GM12874 (cell line): ENCODE measurements at regions not wholly inside any gene's neighbourhood (a gene's known extent, or its start where the extent isn't known, plus 50 kb on each side); places are given as distances from the start of the nearest gene placed in this dataset.

Experiments
- TF ChIP-seq, protein P1 (sequence below): IDR thresholded peaks from 2 replicates; pipeline ENCODE4 v1.5.1; 2011; ENCODE audit warnings: low read depth, mild to moderate bottlenecking, control low read depth, low read length, moderate library complexity; ENCODE audit not compliant: insufficient read depth

GRCh38 chr10:64396105-64396708 lies 875.0 kb downstream of the REEP3 start:
- TF ChIP-seq, protein P1, sequence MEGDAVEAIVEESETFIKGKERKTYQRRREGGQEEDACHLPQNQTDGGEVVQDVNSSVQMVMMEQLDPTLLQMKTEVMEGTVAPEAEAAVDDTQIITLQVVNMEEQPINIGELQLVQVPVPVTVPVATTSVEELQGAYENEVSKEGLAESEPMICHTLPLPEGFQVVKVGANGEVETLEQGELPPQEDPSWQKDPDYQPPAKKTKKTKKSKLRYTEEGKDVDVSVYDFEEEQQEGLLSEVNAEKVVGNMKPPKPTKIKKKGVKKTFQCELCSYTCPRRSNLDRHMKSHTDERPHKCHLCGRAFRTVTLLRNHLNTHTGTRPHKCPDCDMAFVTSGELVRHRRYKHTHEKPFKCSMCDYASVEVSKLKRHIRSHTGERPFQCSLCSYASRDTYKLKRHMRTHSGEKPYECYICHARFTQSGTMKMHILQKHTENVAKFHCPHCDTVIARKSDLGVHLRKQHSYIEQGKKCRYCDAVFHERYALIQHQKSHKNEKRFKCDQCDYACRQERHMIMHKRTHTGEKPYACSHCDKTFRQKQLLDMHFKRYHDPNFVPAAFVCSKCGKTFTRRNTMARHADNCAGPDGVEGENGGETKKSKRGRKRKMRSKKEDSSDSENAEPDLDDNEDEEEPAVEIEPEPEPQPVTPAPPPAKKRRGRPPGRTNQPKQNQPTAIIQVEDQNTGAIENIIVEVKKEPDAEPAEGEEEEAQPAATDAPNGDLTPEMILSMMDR: no peak

GRCh38 chr10:64397125-64397524 lies 875.9 kb downstream of the REEP3 start:
- TF ChIP-seq, protein P1: no peak

DNA sequence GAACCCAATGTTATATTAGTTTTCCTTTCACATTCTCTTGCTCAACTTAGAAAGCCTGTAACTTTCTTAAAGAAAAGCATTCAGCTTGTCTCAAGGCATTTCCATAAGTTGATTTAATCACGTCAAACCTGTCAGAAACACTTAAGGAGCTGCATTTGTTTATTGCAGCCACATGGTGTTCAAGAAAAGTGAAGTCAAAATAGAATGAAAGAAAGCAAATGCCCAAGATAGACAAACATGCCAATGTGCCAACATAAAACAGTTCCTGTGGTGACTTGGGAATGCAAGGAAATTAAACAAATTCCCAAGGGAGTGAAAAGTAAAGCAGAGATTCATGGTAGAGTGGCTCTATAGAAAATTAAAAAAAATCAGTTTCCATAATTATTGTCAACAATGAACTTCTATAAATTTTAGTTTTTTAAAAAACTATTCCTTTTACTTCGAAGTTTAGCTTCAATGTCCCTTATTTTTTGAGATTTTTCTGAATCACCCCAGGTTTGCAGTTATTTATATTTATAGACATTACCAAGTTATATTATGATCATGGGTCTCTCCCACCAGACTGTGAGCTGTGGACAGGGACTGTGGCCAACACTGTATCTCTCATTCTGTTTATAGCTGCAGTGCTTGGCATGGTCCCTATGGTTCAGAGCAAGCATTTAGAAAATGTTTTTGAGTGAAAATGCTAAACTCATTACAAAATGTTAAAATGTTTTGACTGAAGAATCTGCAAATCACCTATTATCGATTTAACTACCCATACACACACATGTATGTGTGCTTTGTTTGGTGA lies 887.4 kb downstream of the REEP3 start:
- TF ChIP-seq, protein P1: no peak

GRCh38 chr10:64409349-64409748 lies 888.1 kb downstream of the REEP3 start:
- TF ChIP-seq, protein P1: no peak

DNA sequence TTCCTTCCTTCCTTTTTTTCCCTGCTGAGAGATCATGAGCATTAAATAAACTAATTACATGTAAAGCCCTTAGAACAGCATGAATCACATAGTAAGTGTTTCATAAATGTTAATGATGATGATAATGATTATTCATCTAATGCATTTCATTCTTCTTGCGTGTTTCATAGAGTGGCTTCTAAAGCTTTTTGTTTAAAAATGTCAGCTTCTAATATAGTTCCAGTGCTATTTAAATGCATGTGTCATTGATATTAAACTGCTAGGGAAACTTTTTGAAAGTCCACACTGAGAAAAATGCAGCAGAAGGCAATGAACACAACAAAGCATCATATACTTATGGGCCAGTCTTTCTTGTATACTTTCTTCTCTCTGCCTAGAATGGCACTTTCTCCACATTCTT lies 894.8 kb downstream of the REEP3 start:
- TF ChIP-seq, protein P1: no peak

DNA sequence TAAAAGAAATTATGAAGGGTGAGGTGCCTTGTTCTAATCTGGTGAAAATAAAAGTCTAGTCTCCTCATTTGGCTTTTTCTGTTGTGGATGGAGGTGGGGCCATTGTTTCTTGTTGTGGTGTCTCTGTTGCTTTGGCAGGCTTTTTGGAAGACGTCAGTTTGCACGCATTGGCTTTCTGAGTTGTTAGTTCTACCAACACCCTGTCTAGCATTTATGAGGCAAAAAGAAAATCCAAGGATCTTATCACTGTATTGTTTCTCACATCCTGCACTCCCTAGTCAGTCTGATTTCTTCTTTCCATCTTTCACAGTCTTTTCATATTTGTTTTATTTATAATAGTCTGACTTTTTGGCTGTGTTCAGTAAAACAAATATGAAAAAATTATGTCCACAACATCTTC lies 898.3 kb downstream of the REEP3 start:
- TF ChIP-seq, protein P1: no peak

DNA sequence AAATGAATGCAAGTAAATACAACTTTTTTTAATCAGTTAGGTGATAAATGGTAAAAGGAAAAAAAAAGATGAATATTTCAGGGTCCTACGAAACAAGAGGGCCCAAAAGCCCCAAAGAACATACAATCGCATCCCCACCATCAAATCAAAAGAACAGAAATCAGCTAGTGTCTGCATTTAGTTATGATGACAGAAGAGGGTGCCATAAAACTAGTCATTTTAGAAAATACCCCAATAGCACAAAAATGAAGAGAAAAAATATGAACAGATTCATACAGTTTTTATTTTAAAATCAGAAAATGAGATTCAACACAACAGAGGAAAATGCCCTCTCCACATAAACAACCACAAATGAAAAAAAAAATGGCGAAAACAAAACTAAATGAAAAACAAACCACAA lies 905.5 kb downstream of the REEP3 start:
- TF ChIP-seq, protein P1: no peak
